ENCODE measurements at regions not wholly inside any gene's neighbourhood (a gene's known extent, or its start where the extent isn't known, plus 50 kb on each side); places are given as distances from the start of the nearest gene placed in this dataset.

- no peak for DNase-seq (ENCODE audit: low read depth)
- in situ Hi-C loops (cut with HindIII; ENCODE audit: low pct_unique_long_range_greater_than_20kb, low sequenced_read_pairs) = no loop called here
Observed at GRCh38 chr20:10167594-10167993, 51.0 kb upstream of the SNAP25 start.
